A549 (cell line): ENCODE measurements at regions not wholly inside any gene's neighbourhood (a gene's known extent, or its start where the extent isn't known, plus 50 kb on each side); places are given as distances from the start of the nearest gene placed in this dataset.

ENCODE experiments used
- CTCF ChIP-seq: fragments of >200 bp; sonication (Bioruptor Twin); formaldehyde crosslinking; IDR thresholded peaks from 3 replicates; pipeline ENCODE4 v1.5.1; 2016
- HOXA7 ChIP-seq: fragments of 250-450 bp; sonication (Bioruptor Pico); IDR thresholded peaks from 2 replicates; pipeline ENCODE4 v1.5.0; 2020; ENCODE audit warnings: mild to moderate bottlenecking, moderate library complexity
- JUNB ChIP-seq: fragments of >200 bp; sonication (Bioruptor Twin); formaldehyde crosslinking; IDR thresholded peaks from 2 replicates; pipeline ENCODE4 v1.6.1; 2016
- KDM1A ChIP-seq: fragments of 200-600 bp; sonication (generic); IDR thresholded peaks from 2 replicates; pipeline ENCODE4 v1.6.1; 2016; ENCODE audit warnings: low read depth, mild to moderate bottlenecking
- MAX ChIP-seq: IDR thresholded peaks from 2 replicates; pipeline ENCODE4 v1.6.1; 2012
- POLR2A ChIP-seq: IDR thresholded peaks from 2 replicates; pipeline ENCODE4 v1.6.1; 2012; ENCODE audit warnings: mild to moderate bottlenecking, low read length
- POLR2AphosphoS2 ChIP-seq: conservative IDR thresholded peaks from 2 replicates; pipeline ENCODE4 v1.6.1; 2012; ENCODE audit warnings: low read length, improper control_type of control experiment, inconsistent platforms
- RAD21 ChIP-seq, 2 experiments: fragments of >200 bp in 1 of 2; sonication (Bioruptor Twin) in 1 of 2; formaldehyde crosslinking in 1 of 2; IDR thresholded peaks in 1 of 2; conservative IDR thresholded peaks in 1 of 2; 2 replicates in 1 of 2; 3 replicates in 1 of 2; pipeline ENCODE4 v1.6.1; 2012 to 2018; ENCODE audit warnings: inconsistent platforms in 1 of 2
- RCOR1 ChIP-seq: fragments of 150-350 bp; IDR thresholded peaks from 2 replicates; pipeline ENCODE4 v1.6.1; 2014; ENCODE audit warnings: antibody characterized with exemption, low read length, low read depth
- RFX5 ChIP-seq: fragments of 450-650 bp; IDR thresholded peaks from 2 replicates; pipeline ENCODE4 v1.7.1; 2014; ENCODE audit warnings: antibody characterized with exemption, mild to moderate bottlenecking, moderate library complexity
- SMC3 ChIP-seq: fragments of >200 bp; sonication (Bioruptor Twin); formaldehyde crosslinking; IDR thresholded peaks from 3 replicates; pipeline ENCODE4 v1.6.1; 2018; ENCODE audit warnings: inconsistent platforms

- TF ChIP-seq POLR2A (no peak), CTCF (no peak), SMC3 (no peak), POLR2AphosphoS2 (no peak), RFX5 (no peak), MAX (no peak), HOXA7 (CRISPR knock-in tag) (no peak), RAD21 (conservative IDR thresholded peaks at IDR 0.05 in 1 of 2, IDR thresholded peaks at IDR 0.05 in 1 of 2) (no peak), JUNB (no peak), KDM1A (no peak), RCOR1 (no peak)
Measured at GRCh38 chr2:144281476-144281875, 238.4 kb downstream of the ZEB2 start.
